Activated B cell treated with CpG ODN at 0.5 μM for 24 hours (primary cell): ENCODE measurements at regions not wholly inside any gene's neighbourhood (a gene's known extent, or its start where the extent isn't known, plus 50 kb on each side); places are given as distances from the start of the nearest gene placed in this dataset.

Experiments used
- ATAC-seq: fragments of 200-7000 bp; cut with Tn5 transposase; one replicate; pipeline ENCODE4 v1.10.0; 2021; ENCODE audit warnings: low read depth, mild to moderate bottlenecking, moderate library complexity
- CTCF ChIA-PET: fragments of 350-600 bp; sonication (Branson Sonifier 250); formaldehyde crosslinking; loops from one replicate; lab custom pipeline; 2021; ENCODE audit warnings: antibody characterized with exemption; lab: Charles Lee
- POLR2A ChIA-PET: fragments of 350-600 bp; sonication (Branson Sonifier 250); formaldehyde crosslinking; loops from one replicate; lab custom pipeline; 2021; ENCODE audit warnings: antibody characterized with exemption; lab: Charles Lee
- DNase-seq: peaks from one replicate; pipeline ENCODE4 v3.0.0; 2022
- H3K27ac Mint-ChIP-seq: one replicate; pipeline ENCODE4 v1.8.0; 2020; ENCODE audit warnings: mixed read lengths
- H3K27me3 Mint-ChIP-seq: one replicate; pipeline ENCODE4 v1.8.0; 2021; ENCODE audit warnings: mixed read lengths
- H3K36me3 Mint-ChIP-seq: one replicate; pipeline ENCODE4 v1.8.0; 2021; ENCODE audit warnings: low read depth, mixed read lengths
- H3K4me1 Mint-ChIP-seq: one replicate; pipeline ENCODE4 v1.8.0; 2021; ENCODE audit warnings: mixed read lengths
- H3K4me3 Mint-ChIP-seq: one replicate; pipeline ENCODE4 v1.8.0; 2020; ENCODE audit warnings: mild to moderate bottlenecking, mixed read lengths
- H3K9me3 Mint-ChIP-seq: one replicate; pipeline ENCODE4 v1.8.0; 2020; ENCODE audit warnings: mixed read lengths
- intact Hi-C: fragments of 100-400 bp; cut with micrococcal nuclease; formaldehyde crosslinking; loops from one replicate; pipeline ENCODE4 v1.15.1; 2024
- TF ChIP-seq, protein P1 (sequence below): fragments of 200-600 bp; IDR thresholded peaks from one replicate; pipeline ENCODE4 v1.8.0; 2022; ENCODE audit warnings: antibody characterized with exemption, mild to moderate bottlenecking

DNA sequence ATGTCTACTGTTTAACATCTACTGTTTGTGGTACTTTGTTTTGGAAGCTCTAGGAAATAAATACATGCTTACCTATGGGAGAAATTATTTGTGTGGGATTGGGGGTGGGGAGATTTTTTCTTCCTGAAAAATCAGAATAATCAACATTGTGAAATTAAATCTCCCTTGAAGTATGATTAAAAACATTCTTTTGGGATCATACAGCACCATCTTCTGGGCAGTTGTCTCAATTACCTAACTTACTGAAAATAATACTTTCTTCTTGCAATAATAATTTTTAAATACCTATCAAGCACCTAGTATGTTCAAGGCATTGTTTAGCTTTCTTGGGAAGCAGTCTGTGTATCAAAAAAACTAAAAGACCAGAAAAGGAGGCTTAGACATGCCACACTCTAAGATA, 576.5 kb upstream of the ARGLU1 start:
- Mint-ChIP-seq H3K4me1 (no peaks in the 10 kb centered on the region), H3K9me3 (peaks cover 2% of the 10 kb centered on the region), H3K36me3 (no peaks in the 10 kb centered on the region), H3K27me3 (no peaks in the 10 kb centered on the region), H3K27ac (no peak overlapping the region), H3K4me3 (no peak overlapping the region)
- POLR2A ChIA-PET = no interaction called here
- intact Hi-C loops = no loop called here
- ATAC-seq (no peak), DNase-seq (no peak)
- TF ChIP-seq, protein P1, sequence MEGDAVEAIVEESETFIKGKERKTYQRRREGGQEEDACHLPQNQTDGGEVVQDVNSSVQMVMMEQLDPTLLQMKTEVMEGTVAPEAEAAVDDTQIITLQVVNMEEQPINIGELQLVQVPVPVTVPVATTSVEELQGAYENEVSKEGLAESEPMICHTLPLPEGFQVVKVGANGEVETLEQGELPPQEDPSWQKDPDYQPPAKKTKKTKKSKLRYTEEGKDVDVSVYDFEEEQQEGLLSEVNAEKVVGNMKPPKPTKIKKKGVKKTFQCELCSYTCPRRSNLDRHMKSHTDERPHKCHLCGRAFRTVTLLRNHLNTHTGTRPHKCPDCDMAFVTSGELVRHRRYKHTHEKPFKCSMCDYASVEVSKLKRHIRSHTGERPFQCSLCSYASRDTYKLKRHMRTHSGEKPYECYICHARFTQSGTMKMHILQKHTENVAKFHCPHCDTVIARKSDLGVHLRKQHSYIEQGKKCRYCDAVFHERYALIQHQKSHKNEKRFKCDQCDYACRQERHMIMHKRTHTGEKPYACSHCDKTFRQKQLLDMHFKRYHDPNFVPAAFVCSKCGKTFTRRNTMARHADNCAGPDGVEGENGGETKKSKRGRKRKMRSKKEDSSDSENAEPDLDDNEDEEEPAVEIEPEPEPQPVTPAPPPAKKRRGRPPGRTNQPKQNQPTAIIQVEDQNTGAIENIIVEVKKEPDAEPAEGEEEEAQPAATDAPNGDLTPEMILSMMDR = no peak
- CTCF ChIA-PET = no interaction called here

DNA sequence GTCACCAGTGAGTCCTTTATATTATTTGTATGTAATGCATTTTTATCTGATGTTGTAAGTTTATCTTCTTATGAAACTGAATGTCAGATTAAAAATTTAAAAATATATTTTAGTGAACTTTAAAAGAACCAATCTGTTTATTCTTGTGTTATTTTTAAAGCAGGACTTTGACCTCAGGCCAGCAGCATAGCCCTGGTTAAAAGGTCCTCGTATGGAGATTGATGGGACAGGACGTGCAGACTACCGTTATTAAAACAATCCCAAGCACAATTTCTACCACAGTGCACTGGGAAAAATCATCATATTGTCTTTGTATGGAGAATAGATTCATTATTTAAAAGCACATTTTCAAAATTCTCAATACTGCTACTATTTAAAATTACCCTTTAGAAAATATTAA, 573.8 kb upstream of the ARGLU1 start:
- H3K27me3 Mint-ChIP-seq = no peaks in the 10 kb centered on the region
- no peak overlapping the region for H3K4me3 Mint-ChIP-seq
- ATAC-seq (no peak), DNase-seq (no peak)
- TF ChIP-seq, protein P1 = no peak
- H3K27ac Mint-ChIP-seq = no peak overlapping the region
- ChIA-PET POLR2A (no interaction called here), CTCF (no interaction called here)
- no peaks in the 10 kb centered on the region for H3K36me3 Mint-ChIP-seq
- H3K4me1 Mint-ChIP-seq = no peaks in the 10 kb centered on the region
- intact Hi-C loops = no loop called here
- H3K9me3 Mint-ChIP-seq = no peaks in the 10 kb centered on the region

DNA sequence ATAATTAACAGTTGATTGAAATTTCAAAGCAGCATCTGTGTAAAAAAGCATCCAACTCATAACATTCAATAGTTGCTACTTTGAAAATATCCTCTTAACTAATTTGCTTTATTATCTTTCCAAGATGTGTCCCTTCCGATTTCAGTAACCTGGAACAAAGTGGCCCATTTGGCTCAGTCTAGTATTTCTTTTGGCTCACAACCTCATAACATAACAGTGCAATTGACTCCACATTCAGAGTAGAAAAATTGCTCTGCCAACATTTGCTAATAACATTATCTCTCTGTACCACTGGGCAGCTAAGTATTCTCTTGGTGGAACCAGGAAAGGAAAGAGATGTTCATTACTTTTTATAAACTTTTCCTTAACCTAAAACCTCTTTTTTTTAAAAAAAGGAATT, 571.1 kb upstream of the ARGLU1 start:
- Mint-ChIP-seq H3K27ac (no peak overlapping the region), H3K4me1 (no peaks in the 10 kb centered on the region), H3K9me3 (peaks cover 3% of the 10 kb centered on the region), H3K27me3 (no peaks in the 10 kb centered on the region), H3K4me3 (no peak overlapping the region), H3K36me3 (no peaks in the 10 kb centered on the region)
- TF ChIP-seq, protein P1 = no peak
- ChIA-PET POLR2A (no interaction called here), CTCF (no interaction called here)
- ATAC-seq (no peak), DNase-seq (no peak)
- intact Hi-C loops = no loop called here

DNA sequence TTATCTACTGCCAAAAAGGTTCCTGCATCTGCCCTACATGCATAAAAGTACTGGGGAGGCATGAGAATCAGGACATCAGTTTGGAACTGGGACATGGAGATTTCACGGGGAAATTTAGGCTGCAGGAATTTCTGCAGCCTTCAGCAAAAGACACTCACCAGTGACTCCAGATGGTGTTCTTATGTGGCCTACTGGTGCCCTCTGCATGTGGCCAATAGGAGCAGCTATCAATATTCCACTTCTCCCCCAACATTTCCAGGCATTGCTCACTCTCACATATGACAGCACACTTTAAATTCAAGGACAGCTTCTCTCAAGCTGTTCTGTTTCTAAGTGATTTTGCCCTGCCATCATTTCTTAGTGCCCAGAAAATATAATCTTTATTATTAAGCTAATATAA, 570.5 kb upstream of the ARGLU1 start:
- intact Hi-C loops = no loop called here
- DNase-seq (no peak), ATAC-seq (no peak)
- H3K27me3 Mint-ChIP-seq = no peaks in the 10 kb centered on the region
- peaks cover 3% of the 10 kb centered on the region for H3K9me3 Mint-ChIP-seq
- TF ChIP-seq, protein P1 = no peak
- ChIA-PET POLR2A (no interaction called here), CTCF (no interaction called here)
- no peak overlapping the region for H3K27ac Mint-ChIP-seq
- H3K4me3 Mint-ChIP-seq = no peak overlapping the region
- H3K4me1 Mint-ChIP-seq = no peaks in the 10 kb centered on the region
- H3K36me3 Mint-ChIP-seq = no peaks in the 10 kb centered on the region

DNA sequence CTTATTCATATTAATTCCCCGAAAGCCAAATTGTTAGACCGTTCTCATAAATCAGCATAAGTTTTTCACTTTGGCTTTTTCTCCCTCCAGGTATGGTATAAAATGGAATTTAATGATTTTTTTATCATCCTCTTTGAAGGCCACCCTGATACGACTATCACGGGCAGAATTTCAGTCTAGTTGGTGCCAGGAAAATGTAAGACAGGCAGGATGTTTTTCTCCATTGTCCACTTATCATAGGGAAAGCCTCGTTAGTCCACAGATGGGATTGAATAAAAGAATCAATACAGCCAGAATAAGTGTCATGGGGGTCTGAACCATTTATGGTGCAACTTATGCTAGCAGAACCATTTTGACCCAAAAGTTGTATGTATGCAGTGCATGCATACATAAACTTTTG, 566.0 kb upstream of the ARGLU1 start:
- ATAC-seq = no peak
- TF ChIP-seq, protein P1 = no peak
- ChIA-PET CTCF (no interaction called here), POLR2A (no interaction called here)
- no peaks in the 10 kb centered on the region for H3K27me3 Mint-ChIP-seq
- H3K4me1 Mint-ChIP-seq = no peaks in the 10 kb centered on the region
- intact Hi-C loops = no loop called here
- H3K4me3 Mint-ChIP-seq = no peak overlapping the region
- H3K27ac Mint-ChIP-seq = no peak overlapping the region
- peaks cover 3% of the 10 kb centered on the region for H3K9me3 Mint-ChIP-seq
- DNase-seq = no peak
- no peaks in the 10 kb centered on the region for H3K36me3 Mint-ChIP-seq
